H1 (cell line): ENCODE measurements at regions not wholly inside any gene's neighbourhood (a gene's known extent, or its start where the extent isn't known, plus 50 kb on each side); places are given as distances from the start of the nearest gene placed in this dataset.

Experiments used
- CTCF ChIA-PET: fragments of 300-600 bp; sonication (Branson Sonifier 250); formaldehyde crosslinking; loops from one replicate; lab custom pipeline; 2021; ENCODE audit not compliant: partially characterized antibody; lab: Charles Lee
- POLR2A ChIA-PET: fragments of 300-600 bp; sonication (Branson Sonifier 250); formaldehyde crosslinking; loops from one replicate; lab custom pipeline; 2021; ENCODE audit warnings: inconsistent platforms; ENCODE audit not compliant: partially characterized antibody; lab: Charles Lee
- DNase-seq, 2 experiments: peaks; one replicate each; pipeline versions ENCODE4 v3.0.0 to v3.0.0-alpha.2; 2010 to 2022; ENCODE audit warnings: low spot score in 2 of 2, low read depth in 1 of 2, mixed read lengths in 1 of 2
- FAIRE-seq: peaks from 2 replicates; lab custom pipeline; 2011; peaks lifted over from hg19 to GRCh38; lab: Jason Lieb, UNC
- H2AFZ ChIP-seq: 2 replicates; pipeline ENCODE4 v1.8.1; 2012; ENCODE audit warnings: low read length, inconsistent platforms
- H2AK5ac ChIP-seq: 2 replicates; pipeline ENCODE4 v1.6.1; 2013; ENCODE audit warnings: low read depth, low read length
- H2BK120ac ChIP-seq: replicated peaks from 2 replicates; pipeline ENCODE3; 2013; ENCODE audit warnings: low read depth, low read length, inconsistent platforms
- H2BK12ac ChIP-seq: 2 replicates; pipeline ENCODE4 v1.6.1; 2013; ENCODE audit warnings: low read depth, low read length
- H2BK15ac ChIP-seq: 2 replicates; pipeline ENCODE4 v1.6.1; 2013; ENCODE audit warnings: low read length
- H2BK20ac ChIP-seq: 2 replicates; pipeline ENCODE4 v1.6.1; 2013; ENCODE audit warnings: low read length
- H2BK5ac ChIP-seq: 2 replicates; pipeline ENCODE4 v1.6.1; 2013; ENCODE audit warnings: low read depth, low read length
- H3K14ac ChIP-seq: 2 replicates; pipeline ENCODE4 v1.6.1; 2013; ENCODE audit warnings: inconsistent platforms; ENCODE audit not compliant: insufficient read length
- H3K18ac ChIP-seq: 2 replicates; pipeline ENCODE4 v1.6.1; 2013; ENCODE audit warnings: low read length; ENCODE audit errors: extremely low read depth
- H3K23ac ChIP-seq: 2 replicates; pipeline ENCODE4 v1.6.1; 2013; ENCODE audit warnings: inconsistent platforms; ENCODE audit not compliant: insufficient read length
- H3K23me2 ChIP-seq: 2 replicates; pipeline ENCODE4 v1.6.1; 2013; ENCODE audit warnings: low read depth, low read length
- H3K27ac ChIP-seq: 2 replicates; pipeline ENCODE4 v1.6.1; 2011; ENCODE audit warnings: low read depth, low read length, inconsistent platforms
- H3K27me3 ChIP-seq, 4 experiments: replicated peaks in 1 of 4; 1 replicate in 1 of 4; 2 replicates in 3 of 4; pipeline versions ENCODE4 v1.6.1 to v1.8.1; 2011 to 2013; ENCODE audit warnings: low read length in 3 of 4, mild to moderate bottlenecking in 3 of 4, inconsistent platforms in 2 of 4, mixed read lengths in 2 of 4, moderate library complexity in 1 of 4; ENCODE audit not compliant: control insufficient read depth in 3 of 4, insufficient read depth in 3 of 4; ENCODE audit errors: extremely low read depth in 1 of 4
- H3K36me3 ChIP-seq, 4 experiments: 2 replicates each; pipeline versions ENCODE4 v1.6.1 to v1.8.1; 2011 to 2013; ENCODE audit warnings: mild to moderate bottlenecking in 4 of 4, low read length in 3 of 4, moderate library complexity in 2 of 4, control low read depth in 1 of 4, inconsistent platforms in 1 of 4; ENCODE audit not compliant: insufficient read depth in 4 of 4, control insufficient read depth in 2 of 4
- H3K4ac ChIP-seq: replicated peaks from 2 replicates; pipeline ENCODE3; 2013; ENCODE audit warnings: low read length, low read depth, mixed read lengths, inconsistent platforms; ENCODE audit not compliant: insufficient read length
- H3K4me1 ChIP-seq, 4 experiments: replicated peaks in 1 of 4; 1 replicate in 1 of 4; 2 replicates in 3 of 4; pipeline versions ENCODE4 v1.6.1 to v1.8.1; 2011 to 2013; ENCODE audit warnings: low read length in 3 of 4, inconsistent platforms in 2 of 4, mixed read lengths in 1 of 4; ENCODE audit not compliant: insufficient read depth in 4 of 4, control insufficient read depth in 3 of 4
- H3K4me2 ChIP-seq, 2 experiments: 2 replicates each; pipeline versions ENCODE4 v1.6.1 to v1.8.1; 2011 to 2013; ENCODE audit warnings: low read depth in 2 of 2, low read length in 2 of 2, control low read depth in 1 of 2, inconsistent platforms in 1 of 2, mild to moderate bottlenecking in 1 of 2; ENCODE audit not compliant: insufficient read depth in 1 of 2
- H3K4me3 ChIP-seq, 4 experiments: fragments of 200-600, 300-600 bp in 1 of 4; sonication (generic), shearing (Covaris generic), sonication (Bioruptor Twin) in 1 of 4; 2 replicates each; pipeline versions ENCODE4 v1.5.1 to v1.8.1; 2011 to 2016; ENCODE audit warnings: low read length in 4 of 4, low read depth in 3 of 4, control low read depth in 2 of 4, inconsistent platforms in 2 of 4, mild to moderate bottlenecking in 2 of 4, mixed read lengths in 1 of 4, moderate library complexity in 1 of 4; ENCODE audit not compliant: insufficient read depth in 2 of 4; ENCODE audit errors: extremely low read depth in 1 of 4
- H3K56ac ChIP-seq: replicated peaks from 2 replicates; pipeline ENCODE3; 2013; ENCODE audit warnings: low read depth, mild to moderate bottlenecking, mixed read lengths, low read length, inconsistent platforms; ENCODE audit not compliant: insufficient read length
- H3K79me1 ChIP-seq: 2 replicates; pipeline ENCODE4 v1.6.1; 2013; ENCODE audit warnings: low read depth, low read length, control low read depth
- H3K79me2 ChIP-seq, 2 experiments: 2 replicates each; pipeline versions ENCODE4 v1.6.1 to v1.8.1; 2012 to 2013; ENCODE audit warnings: low read length in 2 of 2, mild to moderate bottlenecking in 2 of 2, inconsistent platforms in 1 of 2; ENCODE audit not compliant: insufficient read depth in 2 of 2, control insufficient read depth in 1 of 2
- H3K9ac ChIP-seq, 4 experiments: replicated peaks in 1 of 4; 1 replicate in 1 of 4; 2 replicates in 3 of 4; pipeline versions ENCODE4 v1.6.1 to v1.8.1; 2011 to 2013; ENCODE audit warnings: low read depth in 3 of 4, low read length in 3 of 4, control low read depth in 2 of 4, mild to moderate bottlenecking in 2 of 4, moderate library complexity in 2 of 4, inconsistent platforms in 1 of 4; ENCODE audit errors: extremely low read depth in 1 of 4
- H3K9me3 ChIP-seq, 2 experiments: 2 replicates each; pipeline versions ENCODE4 v1.6.1 to v1.8.1; 2012 to 2013; ENCODE audit warnings: mild to moderate bottlenecking in 2 of 2, moderate library complexity in 2 of 2, control low read depth in 1 of 2, inconsistent platforms in 1 of 2, low read depth in 1 of 2, low read length in 1 of 2, mixed read lengths in 1 of 2; ENCODE audit not compliant: insufficient read depth in 2 of 2
- H4K20me1 ChIP-seq, 2 experiments: replicated peaks in 1 of 2; 2 replicates each; pipeline versions ENCODE3 to v1.8.1; 2011 to 2013; ENCODE audit warnings: inconsistent platforms in 2 of 2, low read length in 2 of 2, mild to moderate bottlenecking in 1 of 2; ENCODE audit not compliant: insufficient read depth in 2 of 2, control insufficient read depth in 1 of 2
- H4K5ac ChIP-seq: 2 replicates; pipeline ENCODE4 v1.6.1; 2013; ENCODE audit warnings: low read length, low read depth, mixed read lengths, inconsistent platforms; ENCODE audit not compliant: insufficient read length
- H4K8ac ChIP-seq: 2 replicates; pipeline ENCODE4 v1.8.0; 2013; ENCODE audit warnings: mild to moderate bottlenecking, moderate library complexity, low read length, inconsistent platforms; ENCODE audit not compliant: insufficient read depth; ENCODE audit errors: extremely low read depth
- H4K91ac ChIP-seq: replicated peaks from 2 replicates; pipeline ENCODE3; 2013; ENCODE audit warnings: low read length, mixed read lengths, inconsistent platforms; ENCODE audit not compliant: insufficient read length
- ASH2L ChIP-seq: fragments of 200-600, 300-600 bp; sonication (generic); IDR thresholded peaks from one replicate; pipeline ENCODE4 v1.7.1; 2017; ENCODE audit warnings: low read length
- CBX5 ChIP-seq: fragments of 300-800, 300-1000 bp; sonication (generic); IDR thresholded peaks from 2 replicates; pipeline ENCODE4 v1.7.1; 2016; ENCODE audit warnings: antibody characterized with exemption, low read length, low read depth
- CREB1 ChIP-seq: IDR thresholded peaks from 2 replicates; pipeline ENCODE4 v1.6.1; 2012; ENCODE audit warnings: inconsistent platforms
- EP300 ChIP-seq, 2 experiments: IDR thresholded peaks; 1 replicate in 1 of 2; 2 replicates in 1 of 2; pipeline ENCODE4 v1.6.1; 2011 to 2012; ENCODE audit warnings: low read depth in 2 of 2, low read length in 2 of 2, mild to moderate bottlenecking in 2 of 2, borderline replicate concordance in 1 of 2, inconsistent platforms in 1 of 2, moderate library complexity in 1 of 2
- EZH2 ChIP-seq: fragments of 200-600 bp; sonication (generic); IDR thresholded peaks from 2 replicates; pipeline ENCODE4 v1.7.1; 2012; ENCODE audit warnings: low read depth, mild to moderate bottlenecking, moderate library complexity, low read length, inconsistent platforms; ENCODE audit not compliant: severe bottlenecking
- POLR2A ChIP-seq, 2 experiments: IDR thresholded peaks; 1 replicate in 1 of 2; 2 replicates in 1 of 2; pipeline ENCODE4 v1.6.1; 2011; ENCODE audit warnings: low read depth in 2 of 2, low read length in 2 of 2, mild to moderate bottlenecking in 2 of 2; ENCODE audit errors: control extremely low read depth in 1 of 2
- POLR2AphosphoS5 ChIP-seq: IDR thresholded peaks from 2 replicates; pipeline ENCODE4 v1.6.1; 2011; ENCODE audit warnings: low read depth, low read length
- POU5F1 ChIP-seq: IDR thresholded peaks from 2 replicates; pipeline ENCODE4 v1.6.1; 2011; ENCODE audit warnings: low read depth, mild to moderate bottlenecking, low read length, moderate library complexity
- RNF2 ChIP-seq: fragments of 200-900, 300-1000 bp; sonication (generic); IDR thresholded peaks from 2 replicates; pipeline ENCODE4 v1.7.1; 2016; ENCODE audit warnings: borderline replicate concordance, low read depth, mild to moderate bottlenecking, antibody characterized with exemption, low read length; ENCODE audit not compliant: poor library complexity, severe bottlenecking; ENCODE audit errors: missing control alignments
- SIRT6 ChIP-seq: IDR thresholded peaks from one replicate; pipeline ENCODE4 v1.7.1; 2012; ENCODE audit warnings: low read length, inconsistent platforms
- SP2 ChIP-seq: IDR thresholded peaks from 2 replicates; pipeline ENCODE4 v1.6.1; 2012; ENCODE audit warnings: mild to moderate bottlenecking, low read length, inconsistent platforms
- TAF1 ChIP-seq: IDR thresholded peaks from 2 replicates; pipeline ENCODE4 v1.6.1; 2011; ENCODE audit warnings: mild to moderate bottlenecking, low read depth, low read length
- TAF7 ChIP-seq: optimal IDR thresholded peaks from 2 replicates; pipeline ENCODE3; 2011; ENCODE audit warnings: low read depth, mild to moderate bottlenecking, inconsistent platforms, low read length, moderate library complexity, borderline replicate concordance
- WGBS, 2 experiments: shearing (Covaris generic) in 1 of 2; methylation state at CpG; one replicate each; pipeline versions ENCODE4 v1.1.6 to v1.1.7; 2013 to 2015; ENCODE audit warnings: low lambda C conversion rate in 2 of 2, mixed read lengths in 2 of 2, inconsistent platforms in 1 of 2, low coverage in 1 of 2, missing lambda C conversion rate in 1 of 2; ENCODE audit not compliant: insufficient replicate concordance in 2 of 2, insufficient coverage in 1 of 2, insufficient read length in 1 of 2; ENCODE audit errors: extremely low coverage in 1 of 2, missing lambda C conversion rate in 1 of 2; 5-methylcytosine and 5-hydroxymethylcytosine counted together
- TF ChIP-seq, protein P1 (sequence below): IDR thresholded peaks from 2 replicates; pipeline ENCODE4 v1.6.1; 2012; ENCODE audit warnings: inconsistent platforms

DNA sequence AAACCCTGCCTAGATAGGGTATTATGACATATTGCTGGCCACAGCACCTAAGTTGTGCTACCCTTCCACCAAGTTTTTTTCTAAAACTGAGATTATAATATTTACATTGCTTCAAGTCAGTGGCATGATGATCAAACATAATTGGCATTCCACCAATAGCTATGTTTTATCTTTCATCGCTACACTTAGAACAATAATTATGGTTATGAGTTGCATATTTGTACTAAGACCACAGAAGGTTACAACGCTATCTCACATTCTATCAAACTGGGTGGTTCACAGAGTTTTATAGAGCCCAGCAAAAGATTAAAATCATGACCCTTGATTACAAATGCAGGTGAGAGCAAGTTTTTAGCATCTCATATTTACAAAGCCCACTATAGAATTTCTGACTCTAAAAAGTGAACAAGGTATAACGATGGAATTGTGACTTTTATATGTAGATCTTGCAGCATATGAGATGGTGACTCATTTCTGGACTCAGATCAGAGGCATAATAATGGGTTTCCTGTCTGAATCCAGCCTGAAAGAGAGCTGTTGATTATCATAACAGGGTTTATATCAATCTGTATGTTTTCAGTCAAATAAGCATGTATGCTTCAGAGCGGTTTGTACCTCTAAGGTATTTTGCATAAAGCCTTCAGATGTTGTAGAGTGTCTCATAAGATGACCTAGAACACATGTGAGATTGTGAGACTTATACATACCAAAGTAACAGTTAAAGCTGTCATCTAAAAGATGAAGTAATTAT is 847.2 kb upstream of the TSPY4 start:
- H3K18ac ChIP-seq, result no peak overlapping the region
- H3K79me1 ChIP-seq, result no peaks in the 10 kb centered on the region
- no peak overlapping the region for H3K56ac ChIP-seq
- H2BK5ac ChIP-seq, result no peak overlapping the region
- no peak overlapping the region for H2AFZ ChIP-seq
- H2AK5ac ChIP-seq, result no peak overlapping the region
- H3K79me2 ChIP-seq, result no peaks in the 10 kb centered on the region
- no peak for FAIRE-seq
- H4K91ac ChIP-seq, result no peak overlapping the region
- no peaks in the 10 kb centered on the region for H4K20me1 ChIP-seq
- H2BK15ac ChIP-seq, result no peak overlapping the region
- ChIA-PET CTCF (no interaction called here), POLR2A (no interaction called here)
- no peak overlapping the region for H3K4me3 ChIP-seq
- no peak overlapping the region for H3K27ac ChIP-seq
- H2BK120ac ChIP-seq, result no peak overlapping the region
- H3K36me3 ChIP-seq, result no peaks in the 10 kb centered on the region
- DNase-seq, result no peak
- no peak overlapping the region for H3K4ac ChIP-seq
- H3K4me2 ChIP-seq, result no peak overlapping the region
- WGBS, 2 experiments, result 77% methylated on average over 3 of the region's 4 CpGs; no CpG with 5 or more reads in 1 of the 2 experiments
- no peak overlapping the region for H2BK12ac ChIP-seq
- no peak overlapping the region for H4K8ac ChIP-seq
- peaks cover 4 to 43% of the 10 kb centered on the region in 2 experiments; a peak in 1 of 4 replicates for H3K9me3 ChIP-seq
- H3K9ac ChIP-seq, result no peak overlapping the region
- no peaks in the 10 kb centered on the region for H3K27me3 ChIP-seq
- no peak overlapping the region for H3K23ac ChIP-seq
- H2BK20ac ChIP-seq, result no peak overlapping the region
- no peaks in the 10 kb centered on the region for H3K23me2 ChIP-seq
- H4K5ac ChIP-seq, result no peak overlapping the region
- no peaks in the 10 kb centered on the region for H3K4me1 ChIP-seq
- no peak overlapping the region for H3K14ac ChIP-seq
- TF ChIP-seq POLR2A (IDR thresholded peaks at IDR 0.05; ENCODE audit: control extremely low read depth in 1 of 2, low read depth in 2 of 2, low read length in 2 of 2), result no peak
- TF ChIP-seq SP2, result no peak
- no peak for TF ChIP-seq RNF2
- TF ChIP-seq POU5F1, result no peak
- no peak for TF ChIP-seq ASH2L
- no peak for TF ChIP-seq CBX5
- TF ChIP-seq POLR2AphosphoS5, result no peak
- no peak for TF ChIP-seq TAF7
- TF ChIP-seq EP300 (IDR thresholded peaks at IDR 0.05; ENCODE audit: borderline replicate concordance in 1 of 2, low read depth in 2 of 2, low read length in 2 of 2), result no peak
- TF ChIP-seq, protein P1, sequence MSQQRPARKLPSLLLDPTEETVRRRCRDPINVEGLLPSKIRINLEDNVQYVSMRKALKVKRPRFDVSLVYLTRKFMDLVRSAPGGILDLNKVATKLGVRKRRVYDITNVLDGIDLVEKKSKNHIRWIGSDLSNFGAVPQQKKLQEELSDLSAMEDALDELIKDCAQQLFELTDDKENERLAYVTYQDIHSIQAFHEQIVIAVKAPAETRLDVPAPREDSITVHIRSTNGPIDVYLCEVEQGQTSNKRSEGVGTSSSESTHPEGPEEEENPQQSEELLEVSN, result no peak
- no peak for TF ChIP-seq TAF1
- no peak for TF ChIP-seq EZH2
- TF ChIP-seq SIRT6, result no peak
- no peak for TF ChIP-seq CREB1
